ENCODE measurements at regions not wholly inside any gene's neighbourhood (a gene's known extent, or its start where the extent isn't known, plus 50 kb on each side); places are given as distances from the start of the nearest gene placed in this dataset.

DNA sequence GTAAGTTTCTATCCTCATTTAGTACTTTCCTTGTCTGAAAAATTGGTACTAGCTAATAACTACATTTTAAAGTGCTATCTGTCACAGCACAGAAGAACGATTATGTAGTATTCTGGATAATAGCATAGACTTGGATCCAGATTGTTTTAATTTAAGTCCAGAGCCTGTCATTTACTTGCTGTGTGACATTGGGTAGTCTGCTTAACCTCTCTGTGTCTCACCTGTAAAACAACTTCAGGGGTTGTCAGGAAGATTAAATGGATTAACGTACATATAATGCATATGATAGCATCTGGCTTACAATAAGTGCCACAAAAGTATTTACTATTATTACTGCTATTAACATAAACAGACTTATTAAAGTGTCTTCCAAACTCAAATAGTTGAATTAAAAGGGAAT, 1221.4 kb downstream of the GATA3 start:
- no peaks in the 10 kb centered on the region for H4K20me1 ChIP-seq (ENCODE audit: insufficient read depth, low read length)
- no CpG with 5 or more reads among the region's 2 CpGs for WGBS, 2 experiments (ENCODE audit: extremely low coverage in 2 of 2, insufficient read length in 1 of 2)
- no peak overlapping the region for H4K8ac ChIP-seq (ENCODE audit: low read depth in 2 of 2, low read length in 2 of 2)
- H3K4ac ChIP-seq (ENCODE audit: low read depth, low read length) = no peak overlapping the region
- POLR2A ChIA-PET (ENCODE audit: unreplicated experiment) = no interaction called here
- H3K79me1 ChIP-seq (ENCODE audit: low read depth in 1 of 2, low read length in 2 of 2) = no peaks in the 10 kb centered on the region
- H3K9ac ChIP-seq (ENCODE audit: low read depth, low read length) = no peak overlapping the region
- H2BK120ac ChIP-seq (ENCODE audit: low read depth, low read length) = no peak overlapping the region
- intact Hi-C loops (cut with micrococcal nuclease) = no loop called here
- H3K4me2 ChIP-seq (ENCODE audit: low read depth, low read length) = no peak overlapping the region
- H2BK15ac ChIP-seq (ENCODE audit: low read depth, low read length) = no peak overlapping the region
- no TSS peak for BruUV-seq (replicated peaks)
- H3K9me1 ChIP-seq (ENCODE audit: insufficient read depth, low read length) = no peaks in the 10 kb centered on the region
- DNase-seq (no peak), ATAC-seq (ENCODE audit: low read depth) (no peak)
- H3K27me3 ChIP-seq (ENCODE audit: control insufficient read depth, insufficient read depth, low read length) = no peaks in the 10 kb centered on the region
- no peak overlapping the region for H2AK9ac ChIP-seq (replicated peaks; ENCODE audit: low read depth, low read length, poor library complexity)
- H2BK20ac ChIP-seq (ENCODE audit: low read depth, low read length) = no peak overlapping the region
- H3K9me3 ChIP-seq (ENCODE audit: control insufficient read depth, insufficient read depth, low read length) = no peaks in the 10 kb centered on the region
- H3K4me1 ChIP-seq (ENCODE audit: control insufficient read depth, insufficient read depth, low read length) = no peaks in the 10 kb centered on the region
- no peak overlapping the region for H3K23ac ChIP-seq (ENCODE audit: low read depth, low read length)
- H2AFZ ChIP-seq (replicated peaks; ENCODE audit: low read length, poor library complexity) = no peak overlapping the region
- H4K5ac ChIP-seq (ENCODE audit: low read depth, low read length) = no peak overlapping the region
- H3K36me3 ChIP-seq (ENCODE audit: control insufficient read depth, insufficient read depth, low read length) = no peaks in the 10 kb centered on the region
- H3K14ac ChIP-seq (replicated peaks; ENCODE audit: low read depth, low read length) = no peak overlapping the region
- H3K27ac ChIP-seq (ENCODE audit: insufficient read depth, low read length) = no peak overlapping the region
- no peak overlapping the region for H3K18ac ChIP-seq (ENCODE audit: low read depth, low read length)
- no peak overlapping the region for H2AK5ac ChIP-seq (ENCODE audit: low read depth, low read length)
- TF ChIP-seq USF2 (IDR thresholded peaks at IDR 0.05; ENCODE audit: low read depth, low read length) = no peak
- no peak for TF ChIP-seq RCOR1 (IDR thresholded peaks at IDR 0.05; ENCODE audit: insufficient replicate concordance, low read length)
- no peak for TF ChIP-seq MXI1 (IDR thresholded peaks at IDR 0.05; ENCODE audit: borderline replicate concordance, low read depth, low read length)
- no peak for TF ChIP-seq POLR2A (IDR thresholded peaks at IDR 0.05; ENCODE audit: low read depth, low read length)
- TF ChIP-seq, protein P1, sequence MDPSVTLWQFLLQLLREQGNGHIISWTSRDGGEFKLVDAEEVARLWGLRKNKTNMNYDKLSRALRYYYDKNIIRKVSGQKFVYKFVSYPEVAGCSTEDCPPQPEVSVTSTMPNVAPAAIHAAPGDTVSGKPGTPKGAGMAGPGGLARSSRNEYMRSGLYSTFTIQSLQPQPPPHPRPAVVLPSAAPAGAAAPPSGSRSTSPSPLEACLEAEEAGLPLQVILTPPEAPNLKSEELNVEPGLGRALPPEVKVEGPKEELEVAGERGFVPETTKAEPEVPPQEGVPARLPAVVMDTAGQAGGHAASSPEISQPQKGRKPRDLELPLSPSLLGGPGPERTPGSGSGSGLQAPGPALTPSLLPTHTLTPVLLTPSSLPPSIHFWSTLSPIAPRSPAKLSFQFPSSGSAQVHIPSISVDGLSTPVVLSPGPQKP (IDR thresholded peaks at IDR 0.05; ENCODE audit: borderline replicate concordance, low read depth, low read length) = no peak
- TF ChIP-seq BHLHE40 (IDR thresholded peaks at IDR 0.05; ENCODE audit: low read depth, low read length) = no peak
- in situ Hi-C loops (cut with MboI; ENCODE audit: low sequenced_read_pairs) = no loop called here
- H4K91ac ChIP-seq (ENCODE audit: insufficient read depth, low read depth, low read length) = no peak overlapping the region
- no peak overlapping the region for H3K4me3 ChIP-seq (ENCODE audit: insufficient read depth, low read depth, low read length)
- no peak overlapping the region for H3K56ac ChIP-seq (ENCODE audit: extremely low read depth, insufficient read depth, low read length)
- no peak overlapping the region for H2BK5ac ChIP-seq (ENCODE audit: low read depth, low read length, poor library complexity, severe bottlenecking)
- dilution Hi-C loops (cut with HindIII; ENCODE audit: low sequenced_read_pairs, unreplicated experiment) = no loop called here
- CTCF ChIA-PET = interaction anchor here (1.2 kb wide), 1 partner anchor 10 kb away, joined by 3 read pairs; no protein-coding TSS in a partner anchor

Measured in IMR-90 (cell line).